ENCODE measurements at regions not wholly inside any gene's neighbourhood (a gene's known extent, or its start where the extent isn't known, plus 50 kb on each side); places are given as distances from the start of the nearest gene placed in this dataset.

- no peak for TF ChIP-seq CTCF (IDR thresholded peaks at IDR 0.05)
- no peak for TF ChIP-seq EP300 (IDR thresholded peaks at IDR 0.05)
- no peak for TF ChIP-seq POLR2A (IDR thresholded peaks at IDR 0.05)
Measured at GRCh38 chr10:29202386-29202940, 86.4 kb upstream of the LYZL1 start.

All from tibial nerve (tissue), 4 donors.